Upper lobe of left lung (tissue), 4 donors: ENCODE measurements at regions not wholly inside any gene's neighbourhood (a gene's known extent, or its start where the extent isn't known, plus 50 kb on each side); places are given as distances from the start of the nearest gene placed in this dataset.

Source experiments
- POLR2AphosphoS5 ChIP-seq, 2 donors: sonication (generic); formaldehyde crosslinking; IDR thresholded peaks; one replicate each; pipeline ENCODE4 v1.5.1; 2017; ENCODE audit warnings: antibody characterized with exemption in 2 of 2
- TF ChIP-seq, protein P1 (sequence below), 6 experiments: fragments of 450-650 bp in 4 of 6; fragments of 200-600 bp in 2 of 6; sonication (generic) in 2 of 6; IDR thresholded peaks; one replicate each; pipeline ENCODE4 v1.5.1; 2016 to 2019; ENCODE audit warnings: antibody characterized with exemption in 6 of 6

DNA sequence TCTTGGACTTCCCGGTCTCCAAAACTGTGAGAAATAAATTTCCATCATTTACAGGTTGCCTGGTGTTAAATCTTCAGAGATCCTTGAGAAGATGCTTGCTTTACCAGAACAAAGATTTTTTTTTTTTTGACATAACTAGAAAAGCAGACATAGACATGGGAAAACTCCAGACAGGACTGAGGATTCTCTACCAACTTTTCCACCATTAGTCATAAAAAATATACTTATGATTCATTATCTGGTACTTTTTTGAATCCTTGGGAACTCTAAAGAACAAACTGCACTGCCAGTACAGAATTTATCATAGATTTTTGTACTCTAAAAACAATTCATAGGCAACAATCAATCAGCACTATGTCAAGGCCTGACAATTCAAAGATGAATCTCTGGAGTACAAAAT, 487.6 kb downstream of the EFNB2 start:
- TF ChIP-seq, protein P1, sequence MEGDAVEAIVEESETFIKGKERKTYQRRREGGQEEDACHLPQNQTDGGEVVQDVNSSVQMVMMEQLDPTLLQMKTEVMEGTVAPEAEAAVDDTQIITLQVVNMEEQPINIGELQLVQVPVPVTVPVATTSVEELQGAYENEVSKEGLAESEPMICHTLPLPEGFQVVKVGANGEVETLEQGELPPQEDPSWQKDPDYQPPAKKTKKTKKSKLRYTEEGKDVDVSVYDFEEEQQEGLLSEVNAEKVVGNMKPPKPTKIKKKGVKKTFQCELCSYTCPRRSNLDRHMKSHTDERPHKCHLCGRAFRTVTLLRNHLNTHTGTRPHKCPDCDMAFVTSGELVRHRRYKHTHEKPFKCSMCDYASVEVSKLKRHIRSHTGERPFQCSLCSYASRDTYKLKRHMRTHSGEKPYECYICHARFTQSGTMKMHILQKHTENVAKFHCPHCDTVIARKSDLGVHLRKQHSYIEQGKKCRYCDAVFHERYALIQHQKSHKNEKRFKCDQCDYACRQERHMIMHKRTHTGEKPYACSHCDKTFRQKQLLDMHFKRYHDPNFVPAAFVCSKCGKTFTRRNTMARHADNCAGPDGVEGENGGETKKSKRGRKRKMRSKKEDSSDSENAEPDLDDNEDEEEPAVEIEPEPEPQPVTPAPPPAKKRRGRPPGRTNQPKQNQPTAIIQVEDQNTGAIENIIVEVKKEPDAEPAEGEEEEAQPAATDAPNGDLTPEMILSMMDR (IDR thresholded peaks at IDR 0.05): no peak
- no peak for TF ChIP-seq POLR2AphosphoS5 (IDR thresholded peaks at IDR 0.05)
